Transverse colon (tissue), 4 donors: ENCODE measurements at regions not wholly inside any gene's neighbourhood (a gene's known extent, or its start where the extent isn't known, plus 50 kb on each side); places are given as distances from the start of the nearest gene placed in this dataset.

Source experiments
- EP300 ChIP-seq: sonication (generic); formaldehyde crosslinking; IDR thresholded peaks from one replicate; pipeline ENCODE4 v1.6.1; 2017; ENCODE audit warnings: antibody characterized with exemption, low read depth
- POLR2A ChIP-seq: fragments of 450-650 bp; IDR thresholded peaks from one replicate; pipeline ENCODE4 v1.6.1; 2016; ENCODE audit warnings: antibody characterized with exemption, mild to moderate bottlenecking, moderate library complexity
- POLR2AphosphoS5 ChIP-seq, 3 donors: sonication (generic); formaldehyde crosslinking; IDR thresholded peaks; one replicate each; pipeline ENCODE4 v1.6.1; 2016; ENCODE audit warnings: antibody characterized with exemption in 3 of 3
- TF ChIP-seq, protein P1 (sequence below), 5 experiments: fragments of 200-600 bp in 3 of 5; fragments of 450-650 bp in 2 of 5; sonication (generic) in 3 of 5; IDR thresholded peaks; 1 replicate in 2 of 5; 2 replicates in 3 of 5; pipeline ENCODE4 v1.5.1; 2016 to 2017; ENCODE audit warnings: antibody characterized with exemption in 5 of 5, inconsistent platforms in 3 of 5, mild to moderate bottlenecking in 2 of 5, moderate library complexity in 1 of 5

DNA sequence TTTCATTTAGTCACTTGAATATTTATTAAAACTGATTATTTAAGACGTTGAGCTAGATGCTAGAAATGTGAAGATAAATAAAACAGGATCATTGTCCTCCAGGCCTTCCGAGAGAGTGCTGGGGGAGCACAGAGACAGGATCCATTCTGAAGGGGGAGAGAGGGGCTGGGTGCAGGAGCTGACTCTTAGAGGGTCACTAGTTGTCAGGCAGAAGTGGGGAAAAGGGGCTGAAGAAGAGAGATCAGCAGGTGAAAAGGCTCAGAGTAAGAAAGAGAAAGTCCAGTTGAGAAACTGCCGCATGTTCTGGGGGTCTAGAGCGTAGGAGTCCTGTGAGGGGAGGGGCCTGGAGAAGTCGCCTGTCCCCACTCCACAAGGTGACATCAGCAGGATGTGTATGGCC, 206.2 kb upstream of the SNX19 start:
- no peak for TF ChIP-seq EP300
- TF ChIP-seq, protein P1, sequence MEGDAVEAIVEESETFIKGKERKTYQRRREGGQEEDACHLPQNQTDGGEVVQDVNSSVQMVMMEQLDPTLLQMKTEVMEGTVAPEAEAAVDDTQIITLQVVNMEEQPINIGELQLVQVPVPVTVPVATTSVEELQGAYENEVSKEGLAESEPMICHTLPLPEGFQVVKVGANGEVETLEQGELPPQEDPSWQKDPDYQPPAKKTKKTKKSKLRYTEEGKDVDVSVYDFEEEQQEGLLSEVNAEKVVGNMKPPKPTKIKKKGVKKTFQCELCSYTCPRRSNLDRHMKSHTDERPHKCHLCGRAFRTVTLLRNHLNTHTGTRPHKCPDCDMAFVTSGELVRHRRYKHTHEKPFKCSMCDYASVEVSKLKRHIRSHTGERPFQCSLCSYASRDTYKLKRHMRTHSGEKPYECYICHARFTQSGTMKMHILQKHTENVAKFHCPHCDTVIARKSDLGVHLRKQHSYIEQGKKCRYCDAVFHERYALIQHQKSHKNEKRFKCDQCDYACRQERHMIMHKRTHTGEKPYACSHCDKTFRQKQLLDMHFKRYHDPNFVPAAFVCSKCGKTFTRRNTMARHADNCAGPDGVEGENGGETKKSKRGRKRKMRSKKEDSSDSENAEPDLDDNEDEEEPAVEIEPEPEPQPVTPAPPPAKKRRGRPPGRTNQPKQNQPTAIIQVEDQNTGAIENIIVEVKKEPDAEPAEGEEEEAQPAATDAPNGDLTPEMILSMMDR (IDR thresholded peaks at IDR 0.05): no peak
- TF ChIP-seq POLR2A: no peak
- TF ChIP-seq POLR2AphosphoS5 (IDR thresholded peaks at IDR 0.05): no peak
